Hematopoietic multipotent progenitor cell (in vitro differentiated cells): ENCODE measurements at regions not wholly inside any gene's neighbourhood (a gene's known extent, or its start where the extent isn't known, plus 50 kb on each side); places are given as distances from the start of the nearest gene placed in this dataset.
"Not testable (repeated sequence)": the region's sequence is repeated elsewhere in the genome, so short reads cannot be mapped to it uniquely, and the experiment has no call there.

Experiments
- DNase-seq, 3 donors: peaks; one replicate each; pipeline ENCODE4 v3.0.0-alpha.2; 2011 to 2015; ENCODE audit warnings: low read depth in 2 of 3, low spot score in 2 of 3

- peak in 2 of 3 donors; percentile 29 to 57 for DNase-seq
Observed at GRCh38 chr20:16801919-16802651, 53.9 kb downstream of the OTOR start.

GRCh38 chr20:16802652-16802935 lies 54.4 kb downstream of the OTOR start:
- DNase-seq: no peak

- peak in 2 of 3 donors; percentile 24 to 39 for DNase-seq
Observed at GRCh38 chr20:16803965-16804792, 56.0 kb downstream of the OTOR start.

- no peak for DNase-seq
Observed at GRCh38 chr20:16804793-16805187, 56.6 kb downstream of the OTOR start.

- DNase-seq: no peak
Observed at GRCh38 chr20:16806061-16806460, 57.9 kb downstream of the OTOR start.

- no peak for DNase-seq
Observed at GRCh38 chr20:16806886-16807285, 58.7 kb downstream of the OTOR start.

- DNase-seq: no peak
Observed at GRCh38 chr20:16808796-16809195, 60.6 kb downstream of the OTOR start.

GRCh38 chr20:16810216-16810615 lies 62.1 kb downstream of the OTOR start:
- no peak for DNase-seq

- no peak for DNase-seq
Observed at GRCh38 chr20:16816192-16816591, 68.0 kb downstream of the OTOR start.

- DNase-seq: no peak
Observed at GRCh38 chr20:16819483-16819882, 71.3 kb downstream of the OTOR start.

GRCh38 chr20:16821211-16822089 lies 73.3 kb downstream of the OTOR start:
- peak in 2 of 3 donors; percentile 26 to 46 for DNase-seq

- DNase-seq: no peak
Observed at GRCh38 chr20:16824664-16825063, 76.5 kb downstream of the OTOR start.

- DNase-seq: no peak
Observed at GRCh38 chr20:16828666-16829305, 80.6 kb downstream of the OTOR start.

GRCh38 chr20:16835690-16836089 lies 87.5 kb downstream of the OTOR start:
- DNase-seq: not testable (repeated sequence)

GRCh38 chr20:16842486-16843120 lies 94.4 kb downstream of the OTOR start:
- no peak for DNase-seq

- DNase-seq: no peak
Observed at GRCh38 chr20:16844406-16844805, 96.2 kb downstream of the OTOR start.

- no peak for DNase-seq
Observed at GRCh38 chr20:16846006-16846405, 97.8 kb downstream of the OTOR start.

GRCh38 chr20:16848061-16848460 lies 99.9 kb downstream of the OTOR start:
- no peak for DNase-seq

- DNase-seq: no peak
Observed at GRCh38 chr20:16848526-16848925, 100.4 kb downstream of the OTOR start.

GRCh38 chr20:16860914-16861313 lies 112.8 kb downstream of the OTOR start:
- DNase-seq: no peak
